HG03064 (cell line): ENCODE measurements at regions not wholly inside any gene's neighbourhood (a gene's known extent, or its start where the extent isn't known, plus 50 kb on each side); places are given as distances from the start of the nearest gene placed in this dataset.

Experiments used
- ATAC-seq: cut with Tn5 transposase; IDR thresholded peaks from one replicate; pipeline ENCODE4 v1.9.1; 2021; ENCODE audit warnings: low read depth; ENCODE audit not compliant: unreplicated experiment

- no peak for ATAC-seq
These were observed 797.9 kb downstream of the TYW1 start for GRCh38 chr7:67794544-67794943.

- no peak for ATAC-seq
These were observed 807.2 kb downstream of the TYW1 start for GRCh38 chr7:67803789-67804188.

- no peak for ATAC-seq
These were observed 809.4 kb downstream of the TYW1 start for GRCh38 chr7:67805921-67806471.

GRCh38 chr7:67807826-67808225 is 811.2 kb downstream of the TYW1 start:
- ATAC-seq = no peak

- ATAC-seq = no peak
These were observed 813.0 kb downstream of the TYW1 start for GRCh38 chr7:67809586-67809985.

GRCh38 chr7:67813621-67814292 is 817.1 kb downstream of the TYW1 start:
- no peak for ATAC-seq

- no peak for ATAC-seq
These were observed 820.8 kb downstream of the TYW1 start for GRCh38 chr7:67817481-67817880.

GRCh38 chr7:67821116-67821515 is 824.5 kb downstream of the TYW1 start:
- ATAC-seq = no peak

- ATAC-seq = no peak
These were observed 826.7 kb downstream of the TYW1 start for GRCh38 chr7:67823345-67823744.

GRCh38 chr7:67825356-67825755 is 828.7 kb downstream of the TYW1 start:
- ATAC-seq = no peak

GRCh38 chr7:67841896-67842295 is 845.3 kb downstream of the TYW1 start:
- ATAC-seq = no peak

- ATAC-seq = no peak
These were observed 845.9 kb downstream of the TYW1 start for GRCh38 chr7:67842571-67842970.

- no peak for ATAC-seq
These were observed 846.5 kb downstream of the TYW1 start for GRCh38 chr7:67843001-67843565.

GRCh38 chr7:67843615-67844014 is 847.0 kb downstream of the TYW1 start:
- no peak for ATAC-seq

- ATAC-seq = no peak
These were observed 850.6 kb downstream of the TYW1 start for GRCh38 chr7:67847092-67847787.

GRCh38 chr7:67854221-67855178 is 857.9 kb downstream of the TYW1 start:
- ATAC-seq = no peak

GRCh38 chr7:67855322-67855721 is 858.7 kb downstream of the TYW1 start:
- no peak for ATAC-seq

- no peak for ATAC-seq
These were observed 859.4 kb downstream of the TYW1 start for GRCh38 chr7:67856046-67856445.

GRCh38 chr7:67857698-67858097 is 861.1 kb downstream of the TYW1 start:
- ATAC-seq = no peak

GRCh38 chr7:67858931-67859330 is 862.3 kb downstream of the TYW1 start:
- ATAC-seq = no peak

- no peak for ATAC-seq
These were observed 867.3 kb downstream of the TYW1 start for GRCh38 chr7:67863911-67864310.
